Hematopoietic multipotent progenitor cell (in vitro differentiated cells): ENCODE measurements at regions not wholly inside any gene's neighbourhood (a gene's known extent, or its start where the extent isn't known, plus 50 kb on each side); places are given as distances from the start of the nearest gene placed in this dataset.
"Not testable (repeated sequence)": the region's sequence is repeated elsewhere in the genome, so short reads cannot be mapped to it uniquely, and the experiment has no call there.

Experiments used
- DNase-seq, 3 donors: peaks; one replicate each; pipeline ENCODE4 v3.0.0-alpha.2; 2011 to 2015; ENCODE audit warnings: low read depth in 2 of 3, low spot score in 2 of 3

DNA sequence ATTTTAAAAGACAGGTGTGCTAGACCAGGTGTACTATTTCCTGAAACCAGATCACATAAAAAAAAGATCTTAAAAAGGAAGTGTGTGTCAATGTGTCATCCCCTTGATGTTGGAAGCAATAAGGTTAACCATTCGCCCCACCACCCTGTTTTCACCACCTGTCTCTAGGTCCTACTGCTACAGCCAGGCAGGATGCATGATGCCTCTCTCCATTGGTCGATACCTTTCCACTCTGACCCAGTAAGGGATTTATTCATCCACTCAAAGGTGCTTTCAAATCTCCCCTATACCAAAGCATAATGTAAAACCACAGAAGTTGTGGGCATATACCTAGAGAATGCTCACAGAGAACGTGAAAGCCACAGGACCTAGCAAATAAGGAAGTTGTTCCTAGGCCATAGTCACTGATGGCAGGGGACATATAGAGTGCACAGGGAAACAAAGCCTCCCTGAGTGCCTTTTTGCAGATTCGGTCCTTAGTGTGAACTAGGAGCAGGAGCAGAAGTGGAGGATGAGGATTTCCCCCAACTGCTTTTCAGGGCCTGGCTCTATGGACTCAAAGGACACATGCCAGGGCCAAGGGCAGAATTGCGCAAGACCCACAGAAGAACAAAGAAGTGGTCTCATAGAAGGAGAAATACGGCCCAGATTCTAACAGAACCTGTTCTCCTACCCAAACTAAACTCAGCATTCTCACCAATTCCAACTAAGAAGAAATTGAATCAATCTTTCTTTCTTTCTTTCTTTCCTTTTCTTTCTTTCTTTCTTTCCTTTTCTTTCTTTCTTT, 631.5 kb upstream of the NRP1 start:
- DNase-seq: peak in 1 of 3 donors; percentile 23

GRCh38 chr10:33963729-33964128, 629.3 kb upstream of the NRP1 start:
- DNase-seq: no peak

- DNase-seq: not testable (repeated sequence)
These were observed 621.9 kb upstream of the NRP1 start for GRCh38 chr10:33956322-33956721.

DNA sequence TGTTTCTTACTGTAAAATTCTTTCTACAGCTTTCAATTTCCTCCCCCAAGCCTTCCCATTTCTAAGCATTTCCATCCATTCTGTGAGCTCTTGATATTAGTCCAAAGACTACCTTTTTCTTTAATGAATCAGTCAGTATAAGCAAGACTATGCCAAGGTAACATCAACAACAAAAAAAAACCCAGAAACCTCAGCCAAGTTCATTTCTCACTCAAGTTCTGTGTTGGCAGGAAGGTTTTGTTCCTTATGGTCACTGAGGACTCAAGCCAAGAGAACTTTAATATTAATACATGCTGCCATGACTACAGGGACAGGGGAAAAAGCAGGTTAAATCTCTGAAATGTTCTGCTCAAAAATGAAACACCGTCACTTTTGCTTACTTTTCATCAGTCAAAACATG, 621.2 kb upstream of the NRP1 start:
- no peak for DNase-seq

DNA sequence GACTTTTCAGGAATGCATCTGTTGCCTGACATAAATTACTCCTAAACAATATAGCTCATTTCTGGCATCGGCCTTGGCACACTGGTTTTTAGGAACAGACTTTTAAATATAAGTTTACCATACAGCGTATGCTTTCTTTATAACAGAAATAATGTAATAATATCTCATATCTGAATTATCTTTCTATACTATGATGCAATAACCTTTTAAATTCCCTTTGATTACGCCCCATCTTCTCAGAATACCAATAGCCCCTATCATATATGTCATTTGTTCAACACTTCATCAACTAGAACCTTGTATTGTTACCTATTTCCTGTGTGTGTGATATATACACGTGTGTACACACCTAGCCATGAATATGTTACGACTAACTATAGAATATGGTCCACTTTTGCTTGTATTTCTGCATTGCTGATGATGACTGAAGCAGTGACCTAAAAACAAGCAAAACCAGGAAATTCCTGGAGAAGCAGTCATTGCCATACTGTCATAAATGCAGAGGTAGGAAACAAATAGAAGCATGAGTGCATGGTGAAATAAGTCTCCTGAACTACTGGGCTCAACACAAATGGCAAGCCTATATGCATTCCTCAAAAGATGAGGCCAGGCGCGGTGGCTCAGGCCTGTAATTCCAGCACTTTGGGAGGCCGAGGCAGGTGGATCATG, 618.4 kb upstream of the NRP1 start:
- no peak for DNase-seq

GRCh38 chr10:33950206-33950605, 615.7 kb upstream of the NRP1 start:
- DNase-seq: peak in 2 of 3 donors; percentile 58 to 71

DNA sequence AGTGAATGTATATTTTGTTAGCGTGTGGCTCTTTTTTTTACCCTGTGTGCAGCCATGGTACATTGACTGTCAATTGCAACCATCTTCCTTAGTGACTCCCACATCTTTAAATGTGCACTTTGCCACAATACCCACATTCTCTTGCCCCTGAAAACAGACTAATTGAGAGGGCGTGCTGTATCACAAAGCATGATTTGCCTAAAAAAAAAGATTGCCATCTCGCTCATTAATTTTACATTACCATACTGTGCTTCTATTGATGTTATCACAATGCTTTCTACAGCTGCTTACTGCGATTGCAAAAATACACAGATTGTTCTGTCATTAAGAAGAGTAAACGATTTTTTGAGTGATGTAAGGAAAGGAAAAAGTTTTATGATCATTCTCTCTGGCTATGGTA, 613.1 kb upstream of the NRP1 start:
- DNase-seq: no peak

- no peak for DNase-seq
These were observed 610.6 kb upstream of the NRP1 start for GRCh38 chr10:33945051-33945450.

- no peak for DNase-seq
These were observed 608.0 kb upstream of the NRP1 start for GRCh38 chr10:33942508-33942907.

GRCh38 chr10:33939892-33940291, 605.4 kb upstream of the NRP1 start:
- DNase-seq: no peak

- no peak for DNase-seq
These were observed 604.9 kb upstream of the NRP1 start for GRCh38 chr10:33939410-33939809.

GRCh38 chr10:33938001-33938400, 603.5 kb upstream of the NRP1 start:
- no peak for DNase-seq

- no peak for DNase-seq
These were observed 602.7 kb upstream of the NRP1 start for GRCh38 chr10:33937036-33937730.

GRCh38 chr10:33935350-33935749, 600.9 kb upstream of the NRP1 start:
- no peak for DNase-seq

DNA sequence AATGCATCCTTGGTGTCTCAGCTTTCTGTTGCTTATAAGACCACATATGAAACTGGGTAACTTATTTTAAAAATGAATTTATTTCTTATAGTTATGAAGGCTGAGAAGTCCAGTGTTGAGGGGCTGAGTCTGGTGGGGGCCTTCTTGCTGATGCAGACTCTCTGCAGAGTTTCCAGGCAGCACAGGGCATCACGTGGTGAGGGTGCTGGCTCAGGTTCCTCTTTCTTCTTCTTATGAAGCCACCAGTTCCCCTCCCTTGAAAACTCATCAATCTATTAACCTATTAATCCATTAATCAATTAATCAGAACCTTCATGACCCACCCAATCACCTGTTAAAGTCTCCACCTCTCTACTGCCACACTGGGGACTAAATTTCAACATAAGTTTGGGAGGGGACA, 595.6 kb upstream of the NRP1 start:
- peak in 1 of 3 donors; percentile 6 for DNase-seq

DNA sequence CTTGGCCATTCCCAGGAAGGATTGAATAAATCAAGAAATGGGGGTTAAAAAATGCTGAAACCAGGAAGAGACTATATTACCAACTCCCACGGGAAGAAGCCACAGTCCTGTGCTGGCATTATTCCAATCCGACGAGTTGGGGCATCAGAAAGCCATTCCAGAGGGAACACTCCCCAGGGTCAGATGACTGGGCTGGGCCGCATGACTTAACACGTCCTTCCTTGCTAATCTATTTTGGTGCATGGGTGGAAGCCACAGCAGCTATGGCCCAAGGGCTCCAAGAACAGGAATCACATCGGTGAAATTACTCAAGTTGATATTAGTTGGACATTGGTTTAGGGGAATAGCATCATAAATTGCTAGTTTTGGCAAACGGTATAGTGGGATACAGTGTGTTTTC, 592.9 kb upstream of the NRP1 start:
- DNase-seq: no peak

- DNase-seq: no peak
These were observed 587.6 kb upstream of the NRP1 start for GRCh38 chr10:33921970-33922605.

DNA sequence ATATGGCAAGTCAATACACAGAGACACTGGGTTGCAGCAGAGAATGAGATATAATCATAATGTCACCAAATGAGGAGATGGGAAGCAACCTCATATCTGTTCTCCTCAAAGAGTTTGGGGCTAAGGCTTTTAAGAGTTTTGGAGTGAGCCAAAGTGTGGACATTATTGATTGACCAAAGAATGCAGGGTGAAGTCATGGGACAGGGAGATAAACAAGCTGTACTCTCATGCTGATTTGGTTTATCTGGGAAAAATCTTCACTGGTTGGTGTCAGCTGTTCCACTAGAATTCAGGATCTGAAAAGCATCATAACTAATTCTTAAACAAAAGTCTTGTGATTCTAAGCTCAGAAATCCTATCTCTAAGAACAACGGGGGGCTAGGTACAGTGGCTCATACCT, 585.9 kb upstream of the NRP1 start:
- DNase-seq: no peak

GRCh38 chr10:33919244-33919643, 584.8 kb upstream of the NRP1 start:
- no peak for DNase-seq

- DNase-seq: no peak
These were observed 582.8 kb upstream of the NRP1 start for GRCh38 chr10:33917069-33917780.

DNA sequence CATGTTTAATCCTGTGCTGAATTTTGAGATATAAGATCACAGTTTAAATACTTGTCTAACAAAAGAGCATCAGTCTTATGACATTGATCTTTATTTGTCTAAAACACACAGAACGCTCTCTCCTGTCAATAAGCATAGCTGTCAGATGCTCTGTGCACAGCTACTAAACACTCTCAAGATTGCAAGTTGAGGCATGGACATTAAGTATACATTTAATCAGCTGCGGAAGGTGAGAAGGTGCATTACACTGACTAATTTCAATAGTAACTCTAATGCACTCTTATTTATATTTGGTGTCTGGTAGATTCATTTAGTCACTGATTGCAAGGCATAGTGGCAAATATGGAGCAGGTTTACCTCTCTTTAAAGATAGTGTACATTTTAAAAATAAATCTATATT, 580.3 kb upstream of the NRP1 start:
- no peak for DNase-seq
